CD1c-positive myeloid dendritic cell (primary cell): ENCODE measurements at regions not wholly inside any gene's neighbourhood (a gene's known extent, or its start where the extent isn't known, plus 50 kb on each side); places are given as distances from the start of the nearest gene placed in this dataset.

ENCODE experiments used
- DNase-seq: peaks from one replicate; pipeline ENCODE4 v3.0.0-alpha.2; 2016; ENCODE audit errors: extremely low spot score

DNA sequence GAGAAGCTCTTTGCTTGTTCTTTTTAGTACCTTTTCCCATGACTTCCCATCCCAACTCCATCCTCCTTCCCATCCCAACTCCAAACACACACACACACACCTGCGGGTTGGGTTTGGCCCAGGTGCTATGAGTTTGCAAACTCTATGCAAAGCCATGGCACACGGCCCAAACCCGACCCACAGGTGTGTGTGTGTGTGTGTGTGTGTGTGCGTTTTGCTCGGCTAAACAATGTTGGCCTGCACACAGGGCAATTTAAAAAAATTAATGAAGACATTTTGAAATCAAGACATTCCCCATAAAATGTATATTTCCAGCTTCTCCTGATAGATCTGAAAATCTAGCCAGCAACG is 103.7 kb upstream of the TLE3 start:
- DNase-seq = no peak

DNA sequence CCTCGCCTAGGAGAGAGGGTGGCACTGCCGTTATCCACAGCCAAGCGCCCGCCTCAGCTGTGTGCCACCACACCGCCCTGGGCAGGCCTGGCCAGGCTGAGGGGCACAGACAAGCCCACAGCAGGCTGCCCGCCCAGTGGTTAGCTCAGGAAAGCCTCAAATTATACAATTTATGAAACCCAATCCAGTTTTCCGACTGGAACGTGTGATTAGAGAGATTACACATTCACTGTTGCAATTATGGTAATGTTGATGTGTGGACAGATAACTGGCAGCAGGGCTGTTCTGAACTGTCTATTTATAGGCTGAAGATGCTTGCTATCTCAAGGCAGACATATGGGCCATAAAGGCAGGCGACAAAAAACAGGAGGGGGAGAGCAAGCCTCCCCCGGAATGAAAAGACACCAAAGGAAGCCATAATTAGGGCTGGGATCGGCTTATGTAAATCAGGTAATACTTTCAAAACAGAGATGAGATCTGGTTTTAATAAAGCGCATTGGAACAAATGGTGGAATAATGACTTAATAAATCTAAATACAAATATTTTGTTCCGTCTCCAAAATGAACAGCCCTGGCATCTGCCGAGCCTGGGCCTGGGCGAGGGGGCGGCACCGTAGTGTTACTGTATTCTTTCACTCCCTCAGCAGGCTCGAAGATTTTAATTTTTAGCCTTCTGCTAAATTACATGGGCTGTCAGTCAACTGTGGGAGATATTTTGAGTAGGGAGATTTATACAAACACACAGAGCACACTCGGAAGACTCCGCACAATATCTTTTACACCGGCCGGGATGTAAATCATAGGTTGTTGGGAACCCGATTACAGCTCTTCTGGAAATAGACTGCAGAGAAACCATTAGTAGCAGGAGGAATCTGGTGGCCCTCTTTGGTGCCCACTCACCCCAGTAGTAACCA is 103.1 kb upstream of the TLE3 start:
- DNase-seq = no peak

- DNase-seq = no peak
Observed at GRCh38 chr15:70199540-70200410, 102.1 kb upstream of the TLE3 start.

DNA sequence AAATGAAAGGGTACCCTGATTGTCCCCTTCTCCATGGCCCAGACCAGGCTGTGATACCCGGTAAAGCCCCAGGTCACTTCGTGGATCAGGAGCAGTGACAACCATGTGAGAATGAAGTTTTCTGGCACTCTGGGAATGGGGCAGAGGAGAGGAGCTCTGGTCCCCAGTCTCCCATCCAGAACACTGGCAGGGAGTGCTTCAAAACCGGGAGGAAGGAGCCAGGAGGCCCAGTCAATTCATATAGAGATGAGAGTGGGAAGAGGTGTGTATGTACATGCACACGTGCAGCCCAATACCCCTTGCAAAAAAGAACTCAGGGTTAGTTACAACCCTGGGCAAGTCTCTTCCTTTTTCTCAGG is 101.4 kb upstream of the TLE3 start:
- DNase-seq = no peak

DNA sequence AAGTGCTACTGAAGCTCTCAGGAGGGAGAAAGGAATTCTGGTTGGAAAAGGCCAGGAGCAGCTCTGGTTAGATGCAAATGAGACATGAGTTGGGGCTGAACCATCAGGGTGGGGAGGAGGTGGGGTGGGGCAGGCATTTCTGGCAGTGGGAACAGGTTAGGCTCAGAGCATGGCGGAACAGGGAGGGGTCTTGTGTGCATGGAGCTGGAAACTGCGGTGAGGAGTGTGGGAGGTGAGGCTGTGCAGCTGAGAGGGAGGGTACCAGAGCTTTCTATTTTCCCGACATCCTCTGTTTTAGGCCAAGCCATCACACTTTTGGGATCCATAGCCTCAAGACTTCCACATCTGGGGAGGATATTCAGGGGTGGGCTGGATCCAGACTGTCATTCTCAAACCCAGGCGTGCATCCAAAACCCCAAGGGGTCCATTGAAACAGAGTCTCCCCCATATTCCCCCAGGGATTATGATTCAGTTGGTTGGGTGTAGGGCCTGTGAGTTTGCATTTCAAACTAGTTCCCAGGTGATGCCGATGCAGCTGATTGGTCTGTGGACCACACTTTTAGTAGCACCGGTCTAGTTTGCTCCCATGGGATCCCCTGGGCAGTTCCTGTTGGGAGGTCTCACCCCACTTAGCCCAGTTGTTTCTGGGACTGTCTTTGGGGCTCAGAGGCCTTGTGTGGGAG is 100.9 kb upstream of the TLE3 start:
- DNase-seq = no peak

DNA sequence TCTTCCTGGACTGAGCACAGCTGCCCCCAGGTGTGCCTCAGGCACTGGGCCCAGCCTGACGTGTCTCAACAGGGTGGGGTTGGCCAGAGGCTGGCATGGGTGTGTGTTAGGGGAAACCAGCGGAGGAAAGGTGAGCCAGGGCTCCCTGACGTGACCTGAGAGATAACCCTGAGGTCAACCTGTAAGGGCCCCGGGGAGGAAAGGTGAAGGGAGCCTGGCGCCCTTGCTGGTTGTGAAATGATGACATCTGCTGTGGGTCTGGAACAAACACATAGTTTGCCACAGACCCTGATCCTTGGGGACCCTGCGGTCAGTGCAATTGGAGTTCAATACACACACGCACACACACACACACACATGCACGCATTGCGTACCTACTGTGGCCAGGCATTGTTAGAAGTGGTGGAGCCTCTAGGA is 100.2 kb upstream of the TLE3 start:
- no peak for DNase-seq

GRCh38 chr15:70197318-70197944 is 99.7 kb upstream of the TLE3 start:
- DNase-seq = no peak

DNA sequence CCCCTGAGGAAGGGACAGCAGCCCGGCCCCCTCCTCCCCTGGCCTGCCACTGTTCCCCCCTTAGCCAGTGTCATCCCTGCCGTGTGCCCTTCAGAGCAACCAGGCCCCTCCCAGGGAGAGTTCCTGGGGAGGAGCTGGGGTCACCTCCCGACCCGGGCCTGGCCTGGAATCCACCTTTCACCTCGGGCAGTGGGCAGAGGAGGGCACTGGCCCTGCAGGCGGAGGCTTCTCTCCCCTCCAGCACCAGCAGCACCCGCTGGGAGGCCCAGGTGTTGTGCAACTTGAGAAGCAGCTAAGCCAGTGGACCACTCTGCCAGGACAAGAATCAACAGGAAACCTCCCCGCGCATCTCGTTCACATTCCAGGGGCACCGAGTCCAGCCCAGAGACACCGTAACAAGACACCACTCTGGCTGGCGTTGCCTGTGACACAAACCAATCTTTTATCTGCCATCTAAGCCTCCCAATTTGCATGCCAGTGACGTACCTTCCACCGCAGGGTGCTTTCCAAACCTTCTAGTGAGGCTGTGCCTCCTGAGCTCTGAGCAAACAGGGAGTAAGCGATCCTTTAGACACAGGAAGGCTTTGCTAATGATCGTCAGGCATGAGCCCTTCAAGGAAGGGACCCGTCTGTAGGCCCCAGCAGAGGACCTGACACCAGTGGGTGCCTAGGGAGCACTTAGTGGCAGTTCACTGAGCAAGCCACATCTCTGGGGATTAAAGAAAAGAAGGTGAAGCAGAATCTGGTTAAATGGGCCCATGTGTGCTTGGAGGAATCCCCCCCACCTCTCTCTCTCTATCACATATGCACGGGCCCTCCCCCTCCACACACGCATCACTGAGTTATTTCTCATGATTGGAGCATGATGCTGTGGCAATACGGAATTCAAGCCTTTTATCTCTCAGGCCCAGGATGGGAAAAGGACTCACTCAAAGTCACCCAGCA is 98.9 kb upstream of the TLE3 start:
- no peak for DNase-seq

DNA sequence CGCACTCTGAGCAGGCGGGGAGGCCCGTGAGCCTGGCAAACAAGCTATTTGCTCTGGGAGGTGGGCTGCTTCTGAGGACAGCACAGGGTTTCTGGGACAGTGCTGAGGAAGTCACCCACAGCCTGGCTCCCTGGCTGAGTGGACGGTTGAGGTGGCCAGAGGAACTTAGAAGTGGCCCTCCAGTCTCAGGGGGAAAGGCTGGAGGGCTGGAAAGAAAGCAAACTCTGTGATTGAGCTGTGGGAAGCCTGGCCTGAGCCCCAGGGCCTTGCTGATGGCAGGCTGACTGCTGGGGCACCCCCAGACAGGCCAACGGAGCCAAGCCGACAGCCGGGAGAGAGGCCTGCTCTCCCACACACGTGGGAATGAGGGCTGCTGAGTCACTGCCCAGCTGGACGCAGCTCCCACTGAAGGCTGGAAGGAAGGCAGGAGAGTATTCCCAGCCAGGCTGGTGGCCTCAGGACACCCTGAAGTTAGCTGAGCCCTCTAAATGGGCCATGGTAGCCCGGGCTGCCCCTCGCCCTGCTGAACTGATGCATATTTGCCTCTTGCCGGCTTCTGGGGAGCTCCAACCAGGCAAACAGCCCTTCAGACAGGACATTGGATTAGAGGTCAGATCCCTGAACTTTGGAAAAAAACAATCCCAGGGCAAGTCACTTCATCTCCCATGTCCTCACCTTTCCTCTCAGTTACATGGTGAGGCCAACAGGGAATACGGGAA is 98.0 kb upstream of the TLE3 start:
- peak; percentile 35 for DNase-seq

- DNase-seq = no peak
Observed at GRCh38 chr15:70195171-70195570, 97.5 kb upstream of the TLE3 start.

GRCh38 chr15:70194266-70194665 is 96.5 kb upstream of the TLE3 start:
- DNase-seq = no peak

GRCh38 chr15:70193734-70194133 is 96.0 kb upstream of the TLE3 start:
- DNase-seq = no peak

- DNase-seq = no peak
Observed at GRCh38 chr15:70192490-70192889, 94.8 kb upstream of the TLE3 start.

DNA sequence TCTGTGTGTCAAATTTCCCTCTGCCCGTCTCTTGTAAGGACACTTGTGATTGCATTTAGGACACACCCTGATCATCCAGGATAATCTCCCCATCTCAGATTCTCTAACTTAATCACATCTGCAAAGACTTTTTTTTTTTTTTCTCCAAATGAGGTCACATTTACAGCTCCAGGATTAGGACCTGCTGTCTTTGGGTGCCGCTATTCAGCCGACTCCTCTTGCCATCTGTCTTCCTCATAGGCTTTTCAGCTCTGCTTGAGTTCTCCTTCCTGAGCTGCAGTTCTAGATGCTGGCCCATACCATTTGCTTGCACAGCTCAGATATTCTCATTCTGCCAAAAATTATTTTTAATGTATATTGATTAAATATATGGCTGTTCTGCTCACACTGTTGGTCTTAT is 94.3 kb upstream of the TLE3 start:
- DNase-seq = no peak

GRCh38 chr15:70190965-70191364 is 93.2 kb upstream of the TLE3 start:
- DNase-seq = no peak

DNA sequence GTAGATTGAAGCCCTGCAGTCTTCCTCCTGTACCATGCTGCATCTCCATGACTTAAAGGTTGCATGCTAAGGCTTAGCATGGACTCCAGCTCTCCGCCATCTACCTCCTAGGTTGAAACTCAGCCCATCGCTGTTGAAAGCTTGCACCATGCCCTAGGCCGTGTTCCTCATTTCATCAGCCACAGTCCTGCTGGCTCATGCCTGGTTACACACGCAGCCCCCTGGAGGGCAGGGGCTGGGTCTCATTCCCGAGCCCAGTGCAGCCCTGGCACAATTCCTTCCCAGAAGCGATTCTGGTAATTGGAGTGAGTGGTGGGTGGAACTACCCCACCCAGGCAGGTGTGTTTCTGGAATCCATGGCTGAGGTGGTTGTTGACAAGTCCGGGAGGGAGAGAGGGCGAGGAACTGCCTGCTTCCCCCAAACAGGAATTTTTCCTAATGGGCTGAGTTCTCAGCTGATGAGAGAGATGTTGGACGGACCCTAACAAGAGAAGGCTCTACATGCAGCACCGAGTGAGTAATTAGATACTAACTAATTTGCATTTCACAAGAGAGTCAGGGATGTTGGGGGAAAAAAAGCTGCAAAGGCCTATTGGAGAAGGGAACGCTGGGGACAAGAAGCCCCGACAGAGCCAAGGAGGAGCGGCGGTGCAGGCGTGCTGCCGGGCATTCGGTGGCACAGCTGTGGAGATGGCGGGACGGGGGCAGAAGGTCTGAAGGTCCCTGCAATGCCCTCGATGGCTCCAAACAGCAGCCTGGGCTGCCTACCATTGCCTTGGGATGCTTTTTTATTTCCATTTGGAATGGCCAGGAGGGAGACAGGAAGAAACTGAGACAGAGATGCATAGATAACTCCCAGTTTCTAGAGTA is 92.3 kb upstream of the TLE3 start:
- DNase-seq = no peak

DNA sequence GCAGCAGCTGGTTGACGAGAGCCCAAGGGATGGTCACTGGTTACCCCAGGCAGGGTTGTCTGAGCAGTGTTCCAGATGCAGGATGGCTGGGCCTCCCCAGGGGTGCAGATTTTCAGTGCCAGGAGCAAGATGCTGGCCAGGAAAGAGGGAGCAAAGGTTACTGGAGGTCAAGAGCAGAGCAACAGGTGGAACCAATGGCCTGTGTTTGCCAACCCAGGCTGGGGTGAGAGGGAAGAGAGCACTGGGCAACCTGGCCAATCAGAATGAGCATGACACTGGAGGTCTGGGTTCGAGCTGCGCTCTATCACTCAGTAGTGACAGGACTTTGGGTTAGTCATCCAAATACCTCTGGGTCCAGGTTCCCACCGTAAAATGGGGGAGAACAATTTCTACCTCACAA is 90.6 kb upstream of the TLE3 start:
- no peak for DNase-seq

DNA sequence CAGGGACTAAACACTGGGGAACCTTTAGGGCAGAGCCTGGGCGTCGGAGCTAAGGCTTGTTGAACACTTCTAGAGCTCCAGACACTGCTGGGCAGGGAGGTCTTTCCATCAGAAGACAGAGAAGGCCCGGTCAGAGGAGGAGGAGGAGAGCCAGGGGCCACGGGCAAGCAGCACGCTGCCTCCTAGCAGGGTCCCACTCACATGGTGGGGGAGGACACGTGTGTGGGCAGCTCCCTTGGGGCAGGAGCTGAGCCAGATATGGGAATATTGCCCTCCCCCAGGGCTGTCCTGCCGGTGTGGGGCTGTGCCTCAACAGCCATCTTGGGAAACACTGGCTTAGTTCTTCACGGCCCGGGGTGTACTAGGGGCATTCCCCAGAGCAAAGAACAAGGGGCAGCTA is 89.6 kb upstream of the TLE3 start:
- DNase-seq = no peak

DNA sequence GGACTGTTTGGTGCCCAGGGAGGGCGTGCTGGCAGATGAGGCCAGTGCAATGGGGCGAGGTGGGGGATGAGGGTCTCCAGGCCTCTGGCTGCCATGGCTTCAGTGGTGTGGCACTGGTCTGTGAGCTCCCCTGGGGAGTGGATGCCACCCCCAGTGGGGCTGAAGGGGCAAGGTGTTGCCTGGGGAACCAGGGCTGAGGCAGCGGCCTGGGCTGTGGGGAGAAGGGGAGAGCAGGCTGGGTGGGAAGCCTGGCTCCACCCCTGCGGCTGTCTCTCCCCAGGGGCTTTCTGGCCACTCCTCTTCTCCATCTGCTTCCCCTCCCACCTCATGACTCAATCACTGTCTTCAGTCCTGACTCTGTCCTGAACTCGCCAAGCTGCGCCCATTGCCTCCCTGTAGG is 88.4 kb upstream of the TLE3 start:
- DNase-seq = no peak
